ENCODE measurements at regions not wholly inside any gene's neighbourhood (a gene's known extent, or its start where the extent isn't known, plus 50 kb on each side); places are given as distances from the start of the nearest gene placed in this dataset.

DNA sequence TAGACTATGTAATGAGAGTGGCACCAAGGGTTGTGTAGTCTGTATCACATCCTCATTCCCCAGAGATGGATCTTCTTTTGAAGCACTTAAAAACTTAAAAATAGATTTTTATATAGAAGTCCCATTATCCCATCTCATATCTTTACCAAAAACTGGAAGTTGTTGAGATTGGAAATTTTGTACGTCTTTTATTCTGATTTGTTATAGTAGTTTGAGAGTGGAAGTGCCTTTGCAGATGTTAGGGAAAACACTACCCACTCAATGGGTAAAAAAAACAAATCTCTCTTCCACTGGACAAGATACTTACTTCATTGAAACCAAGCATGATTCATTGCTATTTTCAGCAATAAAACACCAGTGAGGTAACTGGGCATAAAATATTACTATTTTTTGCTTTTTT is 184.4 kb downstream of the MACC1 start:
- no TSS peak for BruUV-seq (replicated peaks)
- H3K27ac ChIP-seq (ENCODE audit: insufficient read depth, low read depth, low read length), result no peak overlapping the region

DNA sequence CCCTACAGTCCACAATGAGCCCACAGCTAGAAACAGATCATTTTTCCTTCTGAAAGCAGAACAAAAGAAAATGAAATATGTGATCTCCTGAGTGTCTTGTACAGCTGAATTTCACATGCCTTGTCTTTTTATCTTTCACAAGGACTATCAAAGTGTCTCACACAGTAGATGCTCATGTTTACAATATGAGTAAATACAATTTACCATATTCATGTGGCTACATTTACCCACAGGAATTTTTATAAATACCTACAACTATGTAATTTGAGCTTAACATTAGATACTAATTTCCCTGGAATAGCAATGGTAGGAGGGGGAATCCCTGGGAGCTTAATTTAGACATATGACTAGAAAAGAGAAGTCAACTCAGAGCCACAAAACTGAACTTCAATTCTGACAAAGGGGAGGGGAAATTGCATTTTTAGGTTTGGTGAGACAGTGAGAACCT is 186.2 kb downstream of the MACC1 start:
- CTCF ChIA-PET, result interaction anchor here (1.0 to 1.3 kb wide), 2 partner anchors 9 to 10 kb away, joined by 3 to 5 read pairs; no protein-coding TSS in a partner anchor

More for the DNA sequence above, 184.4 kb downstream of the MACC1 start:
- Histone ChIP-seq H3K9me3 (replicated peaks; ENCODE audit: control insufficient read depth, insufficient read depth, low read length) (no peaks in the 10 kb centered on the region), H2AFZ (ENCODE audit: low read depth, low read length) (no peak overlapping the region), H3K79me2 (ENCODE audit: control insufficient read depth, insufficient read depth, low read length) (no peaks in the 10 kb centered on the region), H3K4me2 (ENCODE audit: insufficient read depth, low read length) (no peak overlapping the region), H3K9me1 (replicated peaks; ENCODE audit: control insufficient read depth, extremely low read depth, insufficient read depth, low read length) (no peaks in the 10 kb centered on the region), H3K9ac (replicated peaks; ENCODE audit: extremely low read depth, insufficient read depth, low read length) (no peak overlapping the region), H3K27me3 (ENCODE audit: control insufficient read depth in 2 of 2, insufficient read depth in 2 of 2, low read length in 2 of 2) (no peaks in the 10 kb centered on the region), H3K36me3 (ENCODE audit: control insufficient read depth in 2 of 2, extremely low read depth in 1 of 2, insufficient read depth in 2 of 2, low read length in 2 of 2) (no peaks in the 10 kb centered on the region), H4K20me1 (replicated peaks; ENCODE audit: control insufficient read depth, extremely low read depth, insufficient read depth, low read length) (no peaks in the 10 kb centered on the region), H3K4me3 (replicated peaks in 1 of 3; ENCODE audit: insufficient read depth in 1 of 3, low read depth in 1 of 3, low read length in 3 of 3) (no peak overlapping the region), H3K4me1 (ENCODE audit: control insufficient read depth, extremely low read depth, insufficient read depth, low read length) (no peaks in the 10 kb centered on the region)
- POLR2A ChIA-PET, result no interaction called here
- intact Hi-C loops (cut with micrococcal nuclease), result no loop called here
- CTCF ChIA-PET, result no interaction called here
- FAIRE-seq (no peak), DNase-seq (ENCODE audit: low read depth, low spot score) (no peak)
- TF ChIP-seq EZH2 (IDR thresholded peaks at IDR 0.05; ENCODE audit: borderline replicate concordance, low read depth, low read length, severe bottlenecking), result no peak
- dilution Hi-C loops (cut with MboI; ENCODE audit: extremely low pct_ligation_motif_present, low sequenced_read_pairs), result no loop called here

More for the DNA sequence above, 186.2 kb downstream of the MACC1 start:
- POLR2A ChIA-PET, result no interaction called here
- Histone ChIP-seq H4K20me1 (replicated peaks; ENCODE audit: control insufficient read depth, extremely low read depth, insufficient read depth, low read length) (no peaks in the 10 kb centered on the region), H3K9me3 (replicated peaks; ENCODE audit: control insufficient read depth, insufficient read depth, low read length) (no peaks in the 10 kb centered on the region), H3K27me3 (ENCODE audit: control insufficient read depth in 2 of 2, insufficient read depth in 2 of 2, low read length in 2 of 2) (no peaks in the 10 kb centered on the region), H3K4me3 (replicated peaks in 1 of 3; ENCODE audit: insufficient read depth in 1 of 3, low read depth in 1 of 3, low read length in 3 of 3) (no peak overlapping the region), H3K4me1 (ENCODE audit: control insufficient read depth, extremely low read depth, insufficient read depth, low read length) (no peaks in the 10 kb centered on the region), H3K9me1 (replicated peaks; ENCODE audit: control insufficient read depth, extremely low read depth, insufficient read depth, low read length) (no peaks in the 10 kb centered on the region), H3K9ac (replicated peaks; ENCODE audit: extremely low read depth, insufficient read depth, low read length) (no peak overlapping the region), H3K4me2 (ENCODE audit: insufficient read depth, low read length) (no peak overlapping the region), H3K79me2 (ENCODE audit: control insufficient read depth, insufficient read depth, low read length) (no peaks in the 10 kb centered on the region), H3K27ac (ENCODE audit: insufficient read depth, low read depth, low read length) (no peak overlapping the region), H2AFZ (ENCODE audit: low read depth, low read length) (no peak overlapping the region), H3K36me3 (ENCODE audit: control insufficient read depth in 2 of 2, extremely low read depth in 1 of 2, insufficient read depth in 2 of 2, low read length in 2 of 2) (no peaks in the 10 kb centered on the region)
- dilution Hi-C loops (cut with MboI; ENCODE audit: extremely low pct_ligation_motif_present, low sequenced_read_pairs) (no loop called here), intact Hi-C loops (cut with micrococcal nuclease) (no loop called here)
- BruUV-seq (replicated peaks), result no TSS peak
- TF ChIP-seq POLR2AphosphoS5 (IDR thresholded peaks at IDR 0.05; ENCODE audit: insufficient read depth, low read depth, low read length) (no peak), GATA2 (IDR thresholded peaks at IDR 0.05; ENCODE audit: insufficient read depth, insufficient read length, low read depth, low read length) (no peak), POLR2A (IDR thresholded peaks at IDR 0.05; ENCODE audit: low read depth, low read length) (no peak), FOS (IDR thresholded peaks at IDR 0.05; ENCODE audit: borderline replicate concordance, insufficient read depth, low read length) (no peak), JUN (IDR thresholded peaks at IDR 0.05; ENCODE audit: borderline replicate concordance, insufficient read depth, insufficient read length, low read depth) (no peak), MYC (IDR thresholded peaks at IDR 0.05; ENCODE audit: low read depth, low read length) (no peak), EZH2 (IDR thresholded peaks at IDR 0.05; ENCODE audit: borderline replicate concordance, low read depth, low read length, severe bottlenecking) (no peak)
- TF ChIP-seq, protein P1, sequence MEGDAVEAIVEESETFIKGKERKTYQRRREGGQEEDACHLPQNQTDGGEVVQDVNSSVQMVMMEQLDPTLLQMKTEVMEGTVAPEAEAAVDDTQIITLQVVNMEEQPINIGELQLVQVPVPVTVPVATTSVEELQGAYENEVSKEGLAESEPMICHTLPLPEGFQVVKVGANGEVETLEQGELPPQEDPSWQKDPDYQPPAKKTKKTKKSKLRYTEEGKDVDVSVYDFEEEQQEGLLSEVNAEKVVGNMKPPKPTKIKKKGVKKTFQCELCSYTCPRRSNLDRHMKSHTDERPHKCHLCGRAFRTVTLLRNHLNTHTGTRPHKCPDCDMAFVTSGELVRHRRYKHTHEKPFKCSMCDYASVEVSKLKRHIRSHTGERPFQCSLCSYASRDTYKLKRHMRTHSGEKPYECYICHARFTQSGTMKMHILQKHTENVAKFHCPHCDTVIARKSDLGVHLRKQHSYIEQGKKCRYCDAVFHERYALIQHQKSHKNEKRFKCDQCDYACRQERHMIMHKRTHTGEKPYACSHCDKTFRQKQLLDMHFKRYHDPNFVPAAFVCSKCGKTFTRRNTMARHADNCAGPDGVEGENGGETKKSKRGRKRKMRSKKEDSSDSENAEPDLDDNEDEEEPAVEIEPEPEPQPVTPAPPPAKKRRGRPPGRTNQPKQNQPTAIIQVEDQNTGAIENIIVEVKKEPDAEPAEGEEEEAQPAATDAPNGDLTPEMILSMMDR (IDR thresholded peaks at IDR 0.05; ENCODE audit: extremely low read depth in 1 of 2, insufficient read depth in 1 of 2, low read depth in 1 of 2, low read length in 2 of 2), result no peak
- TF ChIP-seq, protein P2, sequence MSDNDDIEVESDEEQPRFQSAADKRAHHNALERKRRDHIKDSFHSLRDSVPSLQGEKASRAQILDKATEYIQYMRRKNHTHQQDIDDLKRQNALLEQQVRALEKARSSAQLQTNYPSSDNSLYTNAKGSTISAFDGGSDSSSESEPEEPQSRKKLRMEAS (IDR thresholded peaks at IDR 0.05; ENCODE audit: insufficient read depth, insufficient read length), result no peak
- FAIRE-seq (no peak), DNase-seq (ENCODE audit: low read depth, low spot score) (no peak)
